Omental fat pad (tissue), 3 donors: ENCODE measurements at regions not wholly inside any gene's neighbourhood (a gene's known extent, or its start where the extent isn't known, plus 50 kb on each side); places are given as distances from the start of the nearest gene placed in this dataset.

Experiments used
- ATAC-seq: fragments of 150-250 bp; one replicate; pipeline ENCODE4 v1.9.1; 2016; ENCODE audit warnings: mild to moderate bottlenecking, moderate library complexity; ENCODE audit not compliant: low FRiP score
- DNase-seq: peaks from one replicate; pipeline ENCODE4 v3.0.0-alpha.2; 2019; ENCODE audit warnings: low spot score
- CTCF ChIP-seq, 3 donors: fragments of 450-650 bp; IDR thresholded peaks; one replicate each; pipeline ENCODE4 v1.5.1; 2016 to 2017; ENCODE audit warnings: antibody characterized with exemption in 3 of 3, mild to moderate bottlenecking in 3 of 3, moderate library complexity in 2 of 3

GRCh38 chr18:34350778-34351177 is 126.1 kb upstream of the NOL4 start:
- ATAC-seq (no peak), DNase-seq (no peak)
- no peak for TF ChIP-seq CTCF (IDR thresholded peaks at IDR 0.05)

- DNase-seq, result no peak
- no peak for ATAC-seq
- TF ChIP-seq CTCF (IDR thresholded peaks at IDR 0.05), result no peak
Measured at GRCh38 chr18:34352385-34353163, 127.9 kb upstream of the NOL4 start.

- no peak for ATAC-seq
- DNase-seq, result no peak
- no peak for TF ChIP-seq CTCF (IDR thresholded peaks at IDR 0.05)
Measured at GRCh38 chr18:34354351-34354750, 129.6 kb upstream of the NOL4 start.

- ATAC-seq (no peak), DNase-seq (no peak)
- TF ChIP-seq CTCF (IDR thresholded peaks at IDR 0.05), result no peak
Measured at GRCh38 chr18:34357944-34358580, 133.3 kb upstream of the NOL4 start.

GRCh38 chr18:34358923-34359322 is 134.2 kb upstream of the NOL4 start:
- DNase-seq, result no peak
- TF ChIP-seq CTCF (IDR thresholded peaks at IDR 0.05), result no peak
- ATAC-seq, result no peak

GRCh38 chr18:34364699-34365098 is 140.0 kb upstream of the NOL4 start:
- no peak for ATAC-seq
- TF ChIP-seq CTCF (IDR thresholded peaks at IDR 0.05), result no peak
- DNase-seq, result no peak
